ENCODE measurements at regions not wholly inside any gene's neighbourhood (a gene's known extent, or its start where the extent isn't known, plus 50 kb on each side); places are given as distances from the start of the nearest gene placed in this dataset.

DNA sequence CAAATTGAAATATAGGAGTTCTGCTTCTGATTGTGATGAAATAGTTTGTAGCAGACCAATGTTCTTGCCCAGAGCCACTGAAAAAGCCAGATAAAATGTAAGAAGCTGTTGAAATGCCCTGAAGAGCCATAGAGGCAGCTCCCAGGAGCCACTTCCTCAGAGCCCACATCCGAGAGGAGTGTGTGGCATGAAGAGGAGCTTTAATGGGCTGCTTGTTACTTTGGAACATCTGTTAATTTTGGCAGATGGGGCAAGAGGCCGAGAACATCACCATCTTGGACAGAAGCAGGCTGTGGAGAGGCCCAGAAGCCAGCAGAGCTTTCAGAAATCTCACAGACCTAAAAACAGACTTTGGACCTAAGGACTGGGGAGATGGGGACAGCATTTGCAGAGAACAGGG lies 370.8 kb downstream of the GADD45G start:
- Mint-ChIP-seq H3K4me3 (ENCODE audit: unreplicated experiment) (peak overlapping the region; percentile 26), H3K4me1 (ENCODE audit: low read depth, unreplicated experiment) (peaks cover 20% of the 10 kb centered on the region), H3K9me3 (ENCODE audit: unreplicated experiment) (peaks cover 4% of the 10 kb centered on the region), H3K27me3 (ENCODE audit: unreplicated experiment) (peaks cover 2% of the 10 kb centered on the region), H3K27ac (ENCODE audit: unreplicated experiment) (peak overlapping the region; percentile 23), H3K36me3 (ENCODE audit: unreplicated experiment) (no peaks in the 10 kb centered on the region)
- DNase-seq = no peak
- TF ChIP-seq, protein P1, sequence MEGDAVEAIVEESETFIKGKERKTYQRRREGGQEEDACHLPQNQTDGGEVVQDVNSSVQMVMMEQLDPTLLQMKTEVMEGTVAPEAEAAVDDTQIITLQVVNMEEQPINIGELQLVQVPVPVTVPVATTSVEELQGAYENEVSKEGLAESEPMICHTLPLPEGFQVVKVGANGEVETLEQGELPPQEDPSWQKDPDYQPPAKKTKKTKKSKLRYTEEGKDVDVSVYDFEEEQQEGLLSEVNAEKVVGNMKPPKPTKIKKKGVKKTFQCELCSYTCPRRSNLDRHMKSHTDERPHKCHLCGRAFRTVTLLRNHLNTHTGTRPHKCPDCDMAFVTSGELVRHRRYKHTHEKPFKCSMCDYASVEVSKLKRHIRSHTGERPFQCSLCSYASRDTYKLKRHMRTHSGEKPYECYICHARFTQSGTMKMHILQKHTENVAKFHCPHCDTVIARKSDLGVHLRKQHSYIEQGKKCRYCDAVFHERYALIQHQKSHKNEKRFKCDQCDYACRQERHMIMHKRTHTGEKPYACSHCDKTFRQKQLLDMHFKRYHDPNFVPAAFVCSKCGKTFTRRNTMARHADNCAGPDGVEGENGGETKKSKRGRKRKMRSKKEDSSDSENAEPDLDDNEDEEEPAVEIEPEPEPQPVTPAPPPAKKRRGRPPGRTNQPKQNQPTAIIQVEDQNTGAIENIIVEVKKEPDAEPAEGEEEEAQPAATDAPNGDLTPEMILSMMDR (IDR thresholded peaks at IDR 0.05; ENCODE audit: partially characterized antibody, unreplicated experiment) = no peak

DNA sequence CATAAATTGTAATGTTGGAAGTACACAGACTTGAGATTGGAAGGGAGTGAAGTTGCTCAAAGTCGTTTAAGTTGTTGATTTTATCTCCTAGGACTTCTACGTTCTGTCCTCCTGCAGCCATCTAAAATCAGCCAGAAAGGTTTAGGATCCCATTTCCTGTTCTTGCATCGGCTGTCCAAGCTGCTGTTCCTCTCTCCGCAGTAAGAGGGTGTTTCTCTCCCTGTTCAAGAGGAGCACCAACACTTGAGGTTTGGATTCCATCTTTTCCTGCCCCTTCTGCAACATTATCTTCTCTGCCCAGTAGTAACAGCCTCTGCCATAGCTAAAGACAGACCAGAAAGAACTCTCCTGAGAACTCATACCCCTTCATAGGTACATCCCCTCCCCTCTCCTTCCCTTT lies 373.4 kb downstream of the GADD45G start:
- TF ChIP-seq, protein P1 (IDR thresholded peaks at IDR 0.05; ENCODE audit: partially characterized antibody, unreplicated experiment) = no peak
- Mint-ChIP-seq H3K27me3 (ENCODE audit: unreplicated experiment) (peaks cover 2% of the 10 kb centered on the region), H3K9me3 (ENCODE audit: unreplicated experiment) (peaks cover 4% of the 10 kb centered on the region), H3K27ac (ENCODE audit: unreplicated experiment) (no peak overlapping the region), H3K4me1 (ENCODE audit: low read depth, unreplicated experiment) (peaks cover 20% of the 10 kb centered on the region), H3K36me3 (ENCODE audit: unreplicated experiment) (peaks cover 5% of the 10 kb centered on the region), H3K4me3 (ENCODE audit: unreplicated experiment) (no peak overlapping the region)
- no peak for DNase-seq

DNA sequence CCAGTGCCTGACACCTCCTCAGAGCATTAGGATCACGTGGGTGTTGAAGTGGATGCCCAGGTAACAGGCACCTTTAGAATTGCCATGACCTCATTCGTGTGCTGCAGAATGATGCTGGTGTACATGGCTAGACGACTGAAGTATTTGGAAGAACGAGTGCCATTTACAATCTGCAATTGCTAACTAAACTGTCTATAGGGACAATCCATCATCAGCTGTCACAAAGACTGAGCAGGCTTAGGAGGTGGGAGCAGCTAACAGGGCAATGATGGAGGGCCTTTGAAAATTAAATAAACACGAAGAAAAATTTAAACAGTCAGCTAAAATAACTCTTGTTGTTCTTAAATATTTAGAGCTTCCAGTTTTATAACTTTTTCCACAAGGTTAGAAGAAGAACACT lies 375.8 kb downstream of the GADD45G start:
- H3K4me3 Mint-ChIP-seq (ENCODE audit: unreplicated experiment) = no peak overlapping the region
- H3K27me3 Mint-ChIP-seq (ENCODE audit: unreplicated experiment) = peaks cover 2% of the 10 kb centered on the region
- no peak for DNase-seq
- H3K36me3 Mint-ChIP-seq (ENCODE audit: unreplicated experiment) = peaks cover 14% of the 10 kb centered on the region
- no peak overlapping the region for H3K27ac Mint-ChIP-seq (ENCODE audit: unreplicated experiment)
- TF ChIP-seq, protein P1 (IDR thresholded peaks at IDR 0.05; ENCODE audit: partially characterized antibody, unreplicated experiment) = no peak
- H3K9me3 Mint-ChIP-seq (ENCODE audit: unreplicated experiment) = no peaks in the 10 kb centered on the region
- H3K4me1 Mint-ChIP-seq (ENCODE audit: low read depth, unreplicated experiment) = peaks cover 14% of the 10 kb centered on the region

DNA sequence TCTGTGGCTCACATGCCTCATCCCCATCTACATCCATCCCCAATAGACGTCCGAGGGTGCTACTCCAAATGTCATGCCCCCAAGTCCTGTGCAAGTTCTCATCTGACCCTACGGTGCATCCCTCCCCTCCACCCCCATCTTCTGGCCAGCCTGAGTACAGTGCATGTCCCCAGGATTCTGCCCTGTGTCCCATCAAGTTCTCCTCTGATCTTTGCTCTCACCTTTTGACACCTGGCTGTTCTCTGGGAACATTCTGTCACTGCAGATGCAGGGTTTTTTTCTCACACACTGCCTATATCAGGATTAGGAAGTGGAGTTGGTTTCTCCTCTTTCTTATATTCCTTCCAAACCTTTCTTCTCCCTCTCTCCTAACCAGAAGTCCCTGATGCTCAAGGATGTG lies 377.2 kb downstream of the GADD45G start:
- TF ChIP-seq, protein P1 (IDR thresholded peaks at IDR 0.05; ENCODE audit: partially characterized antibody, unreplicated experiment) = no peak
- peaks cover 2% of the 10 kb centered on the region for H3K27me3 Mint-ChIP-seq (ENCODE audit: unreplicated experiment)
- H3K27ac Mint-ChIP-seq (ENCODE audit: unreplicated experiment) = no peak overlapping the region
- H3K36me3 Mint-ChIP-seq (ENCODE audit: unreplicated experiment) = peaks cover 18% of the 10 kb centered on the region
- H3K4me3 Mint-ChIP-seq (ENCODE audit: unreplicated experiment) = peak overlapping the region; percentile 5
- H3K4me1 Mint-ChIP-seq (ENCODE audit: low read depth, unreplicated experiment) = peaks cover 8% of the 10 kb centered on the region
- no peaks in the 10 kb centered on the region for H3K9me3 Mint-ChIP-seq (ENCODE audit: unreplicated experiment)
- no peak for DNase-seq

DNA sequence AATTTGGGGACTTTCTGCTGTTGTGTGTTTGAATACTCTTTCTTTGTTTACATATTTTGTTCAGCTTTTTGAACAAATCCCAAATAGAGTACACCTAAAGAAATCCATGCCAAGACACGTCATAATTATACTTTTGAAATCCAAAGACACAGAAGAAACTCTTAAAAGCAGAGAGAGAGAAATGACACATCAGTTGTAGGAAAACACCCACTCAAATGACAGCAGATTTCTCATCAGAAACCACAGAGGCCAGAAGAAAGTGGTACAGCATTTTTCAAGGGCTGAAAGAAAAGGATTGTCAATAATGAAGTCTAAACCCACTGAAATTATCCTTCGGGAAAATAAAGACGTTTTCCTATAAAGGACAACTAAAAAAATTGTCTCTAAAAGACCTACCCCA lies 378.6 kb downstream of the GADD45G start:
- Mint-ChIP-seq H3K4me3 (ENCODE audit: unreplicated experiment) (peak overlapping the region; percentile 13), H3K9me3 (ENCODE audit: unreplicated experiment) (no peaks in the 10 kb centered on the region), H3K27me3 (ENCODE audit: unreplicated experiment) (peaks cover 2% of the 10 kb centered on the region), H3K36me3 (ENCODE audit: unreplicated experiment) (peaks cover 18% of the 10 kb centered on the region), H3K27ac (ENCODE audit: unreplicated experiment) (no peak overlapping the region), H3K4me1 (ENCODE audit: low read depth, unreplicated experiment) (peaks cover 3% of the 10 kb centered on the region)
- DNase-seq = no peak
- TF ChIP-seq, protein P1 (IDR thresholded peaks at IDR 0.05; ENCODE audit: partially characterized antibody, unreplicated experiment) = no peak

Data from glutamatergic neuron (in vitro differentiated cells).